Immature natural killer cell (primary cell): ENCODE measurements at regions not wholly inside any gene's neighbourhood (a gene's known extent, or its start where the extent isn't known, plus 50 kb on each side); places are given as distances from the start of the nearest gene placed in this dataset.
"Not testable (repeated sequence)": the region's sequence is repeated elsewhere in the genome, so short reads cannot be mapped to it uniquely, and the experiment has no call there.

Source experiments
- DNase-seq, 3 donors: peaks; one replicate each; pipeline ENCODE4 v3.0.0; 2022; ENCODE audit warnings: mixed read lengths in 1 of 3
- H3K27ac Mint-ChIP-seq, 6 donors: one replicate each; pipeline ENCODE4 v1.8.0; 2020; ENCODE audit warnings: mixed read lengths in 6 of 6, mild to moderate bottlenecking in 5 of 6, inconsistent platforms in 4 of 6, moderate library complexity in 3 of 6
- H3K27me3 Mint-ChIP-seq, 3 donors: one replicate each; pipeline ENCODE4 v1.8.0; 2020 to 2021; ENCODE audit warnings: low read depth in 3 of 3, mild to moderate bottlenecking in 3 of 3, mixed read lengths in 3 of 3, moderate library complexity in 3 of 3, inconsistent platforms in 1 of 3
- H3K36me3 Mint-ChIP-seq, 3 donors: one replicate each; pipeline ENCODE4 v1.8.0; 2020; ENCODE audit warnings: mixed read lengths in 3 of 3, inconsistent platforms in 2 of 3, mild to moderate bottlenecking in 2 of 3
- H3K4me1 Mint-ChIP-seq, 2 donors: one replicate each; pipeline ENCODE4 v1.8.0; 2020; ENCODE audit warnings: inconsistent platforms in 2 of 2, mild to moderate bottlenecking in 2 of 2, mixed read lengths in 2 of 2, moderate library complexity in 1 of 2
- H3K4me3 Mint-ChIP-seq, 5 donors: one replicate each; pipeline ENCODE4 v1.8.0; 2020; ENCODE audit warnings: mild to moderate bottlenecking in 5 of 5, mixed read lengths in 5 of 5, inconsistent platforms in 3 of 5, moderate library complexity in 3 of 5
- H3K9me3 Mint-ChIP-seq, 6 donors: one replicate each; pipeline ENCODE4 v1.8.0; 2020; ENCODE audit warnings: mild to moderate bottlenecking in 6 of 6, mixed read lengths in 6 of 6, inconsistent platforms in 4 of 6, moderate library complexity in 3 of 6

DNA sequence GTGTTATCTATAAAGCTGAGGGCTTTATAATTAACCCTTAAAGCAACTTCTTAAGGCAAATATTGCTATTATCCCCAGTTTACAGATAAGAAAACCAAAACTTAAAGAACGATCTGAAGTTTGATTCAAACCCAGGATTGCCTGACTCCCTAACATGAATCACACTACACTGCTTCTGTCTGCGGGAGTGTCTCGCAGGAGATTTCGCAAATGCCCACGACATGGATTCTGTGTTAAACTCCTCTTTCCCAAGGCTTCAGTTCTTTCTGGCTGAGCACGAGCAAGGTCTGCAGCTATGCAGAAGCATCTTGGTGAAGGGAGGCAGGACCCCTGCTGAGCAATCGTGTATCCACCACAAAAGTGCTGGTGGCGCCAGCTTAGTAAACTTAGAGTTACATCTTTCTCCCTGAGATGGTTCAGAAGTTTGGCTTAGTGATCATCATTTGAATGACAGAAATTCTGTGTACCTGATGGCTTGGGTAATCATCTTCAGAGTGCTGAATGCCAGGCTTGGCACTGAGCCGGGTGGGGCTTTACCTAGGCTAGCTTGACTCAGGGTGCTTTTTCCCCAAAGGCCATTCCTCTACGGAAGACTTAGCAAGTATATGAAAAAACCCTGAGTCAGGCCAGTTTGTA, 81.4 kb upstream of the PIK3R1 start:
- Mint-ChIP-seq H3K27ac (no peak overlapping the region), H3K4me3 (no peak overlapping the region), H3K9me3 (no peaks in the 10 kb centered on the region), H3K36me3 (no peaks in the 10 kb centered on the region), H3K4me1 (no peaks in the 10 kb centered on the region), H3K27me3 (peaks cover 1 to 11% (median 5%) of the 10 kb centered on the region in 3 donors)
- no peak for DNase-seq

DNA sequence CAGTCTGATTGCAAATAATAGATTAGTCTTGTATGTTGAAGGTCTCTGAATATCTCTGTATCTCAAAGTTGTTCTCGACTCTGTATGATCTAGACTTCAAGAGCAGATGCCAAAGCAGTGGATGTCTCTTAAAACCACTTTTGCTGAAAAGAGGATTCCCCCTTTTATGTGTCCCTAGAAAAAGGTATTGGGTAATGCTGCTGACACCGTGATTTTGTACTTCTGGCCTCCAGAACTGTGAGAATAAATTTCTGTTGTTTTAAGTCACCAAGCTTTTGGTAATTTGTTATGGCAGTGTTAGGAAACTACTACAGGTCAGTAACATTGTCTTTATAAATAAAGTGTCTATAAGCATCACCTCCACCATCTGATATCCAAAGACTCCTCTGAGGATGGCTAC, 85.3 kb upstream of the PIK3R1 start:
- H3K9me3 Mint-ChIP-seq = no peaks in the 10 kb centered on the region
- no peaks in the 10 kb centered on the region for H3K36me3 Mint-ChIP-seq
- no peak overlapping the region for H3K27ac Mint-ChIP-seq
- no peak overlapping the region for H3K4me3 Mint-ChIP-seq
- no peaks in the 10 kb centered on the region for H3K4me1 Mint-ChIP-seq
- DNase-seq = no peak
- peaks cover under 1 to 14% (median 5%) of the 10 kb centered on the region in 3 donors for H3K27me3 Mint-ChIP-seq

DNA sequence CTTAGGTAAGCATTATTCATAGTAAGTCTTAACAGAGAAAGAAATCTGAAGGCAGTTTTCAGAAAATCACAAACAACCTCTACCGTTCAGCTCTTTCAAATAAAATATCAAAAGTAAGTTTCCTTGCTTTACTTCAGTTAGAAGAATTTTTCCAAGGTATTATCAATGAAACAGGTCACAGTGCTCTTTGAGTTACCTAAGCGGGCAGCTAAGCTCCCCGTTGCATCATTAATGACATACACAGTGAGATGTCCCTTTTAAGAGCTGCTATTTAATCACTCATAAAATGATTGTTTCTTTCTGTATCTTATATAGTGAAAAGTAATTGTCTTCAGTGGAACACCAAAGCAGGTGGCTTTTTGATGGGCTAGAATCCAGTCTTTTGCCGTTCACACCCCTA, 86.2 kb upstream of the PIK3R1 start:
- no peak for DNase-seq
- Mint-ChIP-seq H3K9me3 (no peaks in the 10 kb centered on the region), H3K27ac (no peak overlapping the region), H3K27me3 (peaks cover 0 to 14% (median 5%) of the 10 kb centered on the region in 3 donors), H3K4me1 (no peaks in the 10 kb centered on the region), H3K4me3 (no peak overlapping the region), H3K36me3 (no peaks in the 10 kb centered on the region)

DNA sequence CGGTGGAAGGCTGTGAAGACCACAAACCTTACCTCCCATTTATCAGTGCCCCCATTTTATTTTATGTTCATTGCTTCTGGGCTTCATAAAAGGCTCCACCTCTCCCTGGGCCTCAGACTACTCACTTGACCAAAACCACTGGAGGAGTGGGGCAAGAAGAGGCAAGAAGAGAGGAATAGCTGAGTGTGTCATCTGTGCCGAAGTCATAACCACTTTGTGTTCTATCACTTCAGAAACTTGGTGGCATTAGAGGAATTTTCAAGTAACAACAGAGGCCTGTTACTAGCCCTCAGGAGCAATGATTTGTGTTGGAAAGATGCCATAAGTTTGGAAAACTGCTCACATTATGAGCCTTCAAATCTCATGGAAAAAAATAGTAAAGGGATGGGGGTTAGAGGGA, 88.7 kb upstream of the PIK3R1 start:
- Mint-ChIP-seq H3K4me3 (no peak overlapping the region), H3K4me1 (no peaks in the 10 kb centered on the region), H3K9me3 (no peaks in the 10 kb centered on the region), H3K27ac (no peak overlapping the region), H3K27me3 (peaks cover 2 to 18% (median 4%) of the 10 kb centered on the region in 3 donors), H3K36me3 (no peaks in the 10 kb centered on the region)
- no peak for DNase-seq

DNA sequence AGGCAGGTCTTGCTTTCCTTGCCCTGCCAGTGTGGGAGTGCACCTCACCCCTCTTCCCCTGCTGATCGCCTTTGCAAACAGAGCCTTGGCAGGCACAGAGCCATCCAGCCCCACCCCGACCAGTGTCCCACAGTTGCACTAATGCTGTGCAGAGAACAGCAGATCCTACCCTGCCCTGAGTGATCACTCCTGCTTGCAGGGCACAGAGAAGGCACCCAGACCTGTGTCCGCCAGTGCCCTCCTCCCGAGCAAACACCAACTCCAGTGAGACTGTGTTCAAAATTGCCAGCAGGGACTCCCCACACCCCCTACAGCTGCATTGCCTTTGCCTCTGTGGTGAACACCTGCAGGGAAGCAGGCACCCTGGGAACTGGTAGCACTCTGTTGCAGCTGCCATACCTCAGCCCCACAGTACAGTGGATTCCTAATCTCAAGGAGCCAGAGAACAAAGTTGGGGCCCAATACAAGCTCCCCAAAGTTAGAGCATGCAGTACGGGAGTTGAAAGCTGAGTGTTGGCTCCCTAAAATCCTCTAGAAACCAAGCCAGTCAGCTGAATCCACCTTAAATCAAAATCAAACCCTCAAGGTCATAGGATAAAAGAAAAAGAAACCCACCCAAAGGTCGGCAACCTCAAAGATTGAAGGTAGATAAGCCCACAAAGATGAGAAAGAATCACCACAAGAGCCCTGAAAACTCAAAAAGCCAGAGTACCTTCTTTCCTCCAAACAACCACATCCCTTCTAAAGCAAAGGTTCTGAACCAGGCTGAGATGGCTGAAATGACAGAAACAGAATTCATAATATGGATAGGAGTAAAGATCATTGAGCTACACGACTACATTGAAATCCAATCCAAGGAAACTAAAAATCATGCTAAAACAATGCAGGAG, 92.9 kb upstream of the PIK3R1 start:
- no peak overlapping the region for H3K4me3 Mint-ChIP-seq
- DNase-seq = peak; percentile 5 to 6 (median 6)
- no peak overlapping the region for H3K27ac Mint-ChIP-seq
- peaks cover 0 to 13% (median 2%) of the 10 kb centered on the region in 3 donors for H3K27me3 Mint-ChIP-seq
- no peaks in the 10 kb centered on the region for H3K36me3 Mint-ChIP-seq
- peaks cover 3 to 6% of the 10 kb centered on the region in 2 donors for H3K4me1 Mint-ChIP-seq
- no peaks in the 10 kb centered on the region for H3K9me3 Mint-ChIP-seq

DNA sequence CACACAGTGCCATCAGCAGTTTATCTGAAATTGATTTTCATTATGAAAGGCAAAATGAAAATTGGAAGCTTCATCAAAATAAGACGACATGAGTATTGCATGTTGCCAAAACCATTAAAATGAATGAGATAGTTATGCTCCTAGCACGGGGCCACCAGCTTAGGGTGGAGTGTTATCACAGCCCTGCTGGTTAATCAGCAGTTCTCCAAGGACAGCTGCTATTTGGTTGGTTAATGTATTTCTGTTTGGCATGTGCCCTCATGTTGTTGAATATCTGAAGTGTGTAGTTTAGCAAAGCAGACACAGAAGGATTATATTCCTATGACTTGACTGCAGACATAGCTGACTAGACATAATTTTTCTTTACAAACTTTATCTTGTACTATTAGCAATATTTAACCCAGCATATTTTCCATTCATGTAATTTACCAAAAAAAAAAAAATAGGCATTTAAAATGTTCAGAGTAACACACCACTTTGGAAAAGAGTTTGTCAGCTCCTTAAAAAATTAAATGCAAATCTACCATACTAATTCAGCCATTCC, 98.6 kb upstream of the PIK3R1 start:
- Mint-ChIP-seq H3K36me3 (no peaks in the 10 kb centered on the region), H3K27me3 (peaks cover 0 to 7% (median 3%) of the 10 kb centered on the region in 3 donors), H3K9me3 (no peaks in the 10 kb centered on the region), H3K4me1 (peaks cover 3 to 6% of the 10 kb centered on the region in 2 donors), H3K4me3 (no peak overlapping the region), H3K27ac (no peak overlapping the region)
- no peak for DNase-seq

DNA sequence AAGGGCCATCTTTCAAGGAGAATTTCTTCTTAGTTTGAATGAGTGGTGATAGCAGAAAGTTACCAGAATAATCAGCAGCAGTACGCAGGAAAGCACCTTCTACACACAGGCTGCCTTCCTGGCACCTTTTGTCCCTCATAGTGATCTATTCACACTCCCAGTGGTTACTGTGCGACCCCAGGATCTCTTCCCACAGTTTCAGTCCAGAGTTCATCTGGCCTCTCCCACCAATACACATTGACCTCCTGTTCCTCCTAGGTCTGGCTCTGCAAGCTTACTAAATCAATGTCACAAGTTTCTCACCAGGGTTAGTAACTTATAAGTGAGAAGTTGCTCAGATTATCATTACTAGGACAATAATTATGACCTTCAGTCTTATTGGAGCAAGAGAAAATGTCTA, 99.1 kb upstream of the PIK3R1 start:
- peaks cover 3 to 6% of the 10 kb centered on the region in 2 donors for H3K4me1 Mint-ChIP-seq
- H3K9me3 Mint-ChIP-seq = no peaks in the 10 kb centered on the region
- no peak overlapping the region for H3K27ac Mint-ChIP-seq
- H3K4me3 Mint-ChIP-seq = no peak overlapping the region
- no peak for DNase-seq
- peaks cover 0 to 5% (median 3%) of the 10 kb centered on the region in 3 donors for H3K27me3 Mint-ChIP-seq
- no peaks in the 10 kb centered on the region for H3K36me3 Mint-ChIP-seq

DNA sequence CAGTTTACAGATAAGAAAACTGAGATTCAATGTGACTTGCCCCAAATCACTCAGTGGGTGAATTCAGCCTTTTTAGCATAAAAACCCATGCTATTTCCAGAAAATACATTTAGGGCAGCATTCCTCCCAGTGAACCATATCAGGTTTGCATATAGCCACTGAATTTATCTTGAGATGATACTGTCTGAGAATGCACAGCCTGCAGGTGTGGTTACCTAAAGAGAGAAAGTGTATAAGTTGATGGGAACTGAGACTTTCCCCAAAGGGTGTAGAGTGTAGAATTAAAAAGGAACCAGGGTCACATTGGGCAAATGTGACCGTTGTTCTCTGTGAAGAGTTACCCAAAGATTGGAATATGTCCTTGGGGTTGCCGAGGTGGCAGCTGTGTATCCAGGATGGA, 100.0 kb upstream of the PIK3R1 start:
- Mint-ChIP-seq H3K27ac (no peak overlapping the region), H3K4me3 (no peak overlapping the region), H3K27me3 (peaks cover 0 to 5% (median 3%) of the 10 kb centered on the region in 3 donors), H3K36me3 (no peaks in the 10 kb centered on the region), H3K9me3 (no peaks in the 10 kb centered on the region), H3K4me1 (peaks cover 3 to 6% of the 10 kb centered on the region in 2 donors)
- DNase-seq = no peak

DNA sequence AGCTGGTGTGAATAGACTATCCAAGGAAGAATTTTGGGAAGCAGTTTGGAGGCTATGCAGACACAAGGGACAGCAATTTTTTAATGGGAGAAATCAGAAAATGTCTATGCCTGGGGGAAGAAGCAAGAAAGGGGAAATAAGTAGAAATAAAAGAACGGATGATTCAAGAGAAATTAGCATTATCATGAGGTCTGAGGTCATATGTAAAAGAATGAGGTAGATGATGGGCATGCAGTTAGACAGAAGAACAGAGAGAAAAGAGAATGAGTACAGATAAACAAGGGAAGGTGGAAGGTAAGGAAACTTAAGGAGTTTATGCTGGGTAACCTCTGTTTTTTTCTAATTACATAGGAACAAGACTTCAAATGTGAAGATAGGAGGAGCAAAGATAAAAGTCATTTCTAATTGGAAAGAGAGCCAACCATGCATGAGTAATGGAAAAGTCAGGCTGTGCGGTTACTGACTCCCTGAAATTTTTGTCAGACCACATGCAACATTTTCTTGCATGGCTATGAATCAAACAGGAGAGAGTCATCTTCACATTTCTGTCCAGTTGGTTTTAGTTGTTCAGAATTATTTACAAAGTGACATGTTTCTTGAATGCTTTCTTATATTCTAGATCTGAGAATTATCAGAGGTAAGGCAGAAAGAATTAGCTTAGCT, 101.0 kb upstream of the PIK3R1 start:
- Mint-ChIP-seq H3K27me3 (peaks cover 0 to 5% (median 3%) of the 10 kb centered on the region in 3 donors), H3K27ac (no peak overlapping the region), H3K4me3 (no peak overlapping the region), H3K4me1 (peaks cover 0 to 1% of the 10 kb centered on the region in 2 donors), H3K9me3 (no peaks in the 10 kb centered on the region), H3K36me3 (no peaks in the 10 kb centered on the region)
- DNase-seq = no peak

DNA sequence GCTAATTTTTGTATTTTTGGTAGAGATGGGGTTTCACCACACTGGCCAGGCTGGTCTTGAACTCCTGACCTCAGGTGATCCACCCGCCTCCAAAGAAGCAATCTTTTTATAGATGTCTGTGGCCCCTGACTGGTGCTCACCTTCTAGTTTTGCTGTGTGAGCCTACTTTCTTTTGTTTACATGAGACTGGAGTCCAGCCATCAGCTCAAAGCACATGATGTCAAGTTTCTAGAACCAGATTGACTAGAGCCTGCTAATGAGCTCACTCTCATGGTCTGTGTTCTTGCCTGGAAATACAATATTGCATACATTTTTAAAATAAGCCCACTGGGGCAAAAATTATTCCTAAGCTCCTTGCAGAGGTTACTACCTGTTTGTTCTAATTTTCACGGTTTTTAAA, 102.9 kb upstream of the PIK3R1 start:
- Mint-ChIP-seq H3K4me1 (no peaks in the 10 kb centered on the region), H3K36me3 (no peaks in the 10 kb centered on the region), H3K27ac (no peak overlapping the region), H3K9me3 (no peaks in the 10 kb centered on the region), H3K4me3 (no peak overlapping the region), H3K27me3 (peaks cover 0 to 3% (median 3%) of the 10 kb centered on the region in 3 donors)
- DNase-seq = no peak

DNA sequence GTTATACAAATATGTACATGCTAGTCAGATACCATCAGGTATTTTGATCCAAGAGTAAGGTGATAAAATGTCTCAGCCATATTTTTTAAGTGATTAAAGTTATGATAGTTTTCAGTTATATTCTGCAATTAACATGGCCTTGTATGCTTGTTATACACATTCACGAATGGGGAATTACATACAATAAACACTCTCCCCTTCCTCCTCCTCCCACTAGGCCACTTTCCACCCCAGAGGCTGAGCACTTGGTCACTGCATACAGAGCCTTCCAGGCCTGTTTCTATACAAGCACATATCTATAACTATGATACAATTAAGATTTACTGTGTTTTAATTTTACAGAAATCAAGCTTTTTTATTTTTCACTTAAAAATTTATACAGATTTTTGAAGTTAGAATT, 104.7 kb upstream of the PIK3R1 start:
- no peaks in the 10 kb centered on the region for H3K36me3 Mint-ChIP-seq
- H3K27me3 Mint-ChIP-seq = peaks cover 0 to 3% (median 1%) of the 10 kb centered on the region in 3 donors
- no peak overlapping the region for H3K27ac Mint-ChIP-seq
- no peak overlapping the region for H3K4me3 Mint-ChIP-seq
- no peaks in the 10 kb centered on the region for H3K4me1 Mint-ChIP-seq
- no peak for DNase-seq
- peaks cover 0 to 1% (median 0%) of the 10 kb centered on the region in 6 donors for H3K9me3 Mint-ChIP-seq

DNA sequence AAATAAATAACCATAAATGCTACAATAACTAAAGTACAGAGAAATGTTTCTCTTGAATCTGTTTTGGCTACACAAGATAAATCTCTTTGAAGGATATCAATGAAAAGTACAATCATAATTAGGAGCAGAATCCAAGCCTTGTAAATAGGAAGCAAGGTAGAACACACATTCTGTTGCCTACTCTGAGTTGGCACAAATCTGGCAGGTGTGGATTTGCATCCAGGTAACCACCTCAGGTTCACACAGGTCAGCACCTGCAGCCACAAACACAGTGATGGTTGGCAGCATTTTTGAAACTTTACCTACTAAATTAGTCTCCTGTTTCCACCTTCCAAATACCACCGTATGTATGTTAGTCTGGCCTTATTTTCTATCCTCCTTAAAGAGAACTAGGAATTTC, 105.3 kb upstream of the PIK3R1 start:
- H3K9me3 Mint-ChIP-seq = peaks cover 0 to 3% (median 0%) of the 10 kb centered on the region in 6 donors
- H3K27me3 Mint-ChIP-seq = peaks cover 0 to 3% (median 1%) of the 10 kb centered on the region in 3 donors

DNA sequence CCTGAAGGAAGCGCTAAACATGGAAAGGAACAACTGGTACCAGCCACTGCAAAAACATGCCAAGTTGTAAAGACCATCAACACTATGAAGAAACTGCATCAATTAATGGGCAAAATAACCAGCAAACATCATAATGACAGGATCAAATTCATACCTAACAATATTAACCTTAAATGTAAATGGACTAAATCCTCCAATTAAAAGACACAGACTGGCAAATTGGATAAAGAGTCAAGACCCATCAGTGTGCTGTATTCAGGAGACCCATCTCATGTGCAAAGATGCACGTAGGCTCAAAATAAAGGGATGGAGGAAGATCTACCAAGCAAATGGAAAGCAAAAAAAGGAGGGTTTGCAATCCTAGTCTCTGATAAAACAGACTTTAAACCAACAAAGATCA, 111.3 kb upstream of the PIK3R1 start:
- H3K36me3 Mint-ChIP-seq, DNase-seq, H3K4me3 Mint-ChIP-seq, H3K9me3 Mint-ChIP-seq, H3K4me1 Mint-ChIP-seq, H3K27me3 Mint-ChIP-seq, H3K27ac Mint-ChIP-seq: not testable (repeated sequence)

More for the DNA sequence above, 105.3 kb upstream of the PIK3R1 start:
- Mint-ChIP-seq H3K36me3 (no peaks in the 10 kb centered on the region), H3K27ac (no peak overlapping the region), H3K4me1 (no peaks in the 10 kb centered on the region), H3K4me3 (no peak overlapping the region)
- no peak for DNase-seq

DNA sequence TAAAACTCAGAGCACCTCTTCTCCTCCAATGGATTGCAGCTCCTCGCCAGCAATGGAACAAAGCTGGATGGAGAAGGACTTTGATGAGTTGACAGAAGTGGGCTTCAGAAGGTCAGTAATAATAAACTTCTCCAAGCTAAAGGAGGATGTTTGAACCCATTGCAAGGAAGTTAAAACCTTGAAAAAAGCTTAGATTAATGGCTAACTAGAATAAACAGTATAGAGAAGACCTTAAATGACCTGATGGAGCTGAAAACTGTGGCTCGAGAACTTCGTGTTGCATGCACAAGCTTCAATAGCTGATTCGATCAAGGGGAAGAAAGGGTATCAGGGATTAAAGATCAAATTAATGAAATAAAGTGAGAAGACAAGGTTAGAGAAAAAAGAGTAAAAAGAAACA, 112.3 kb upstream of the PIK3R1 start:
- H3K9me3 Mint-ChIP-seq, H3K27ac Mint-ChIP-seq, H3K27me3 Mint-ChIP-seq: not testable (repeated sequence)

More for the DNA sequence above, 112.3 kb upstream of the PIK3R1 start:
- DNase-seq, H3K4me3 Mint-ChIP-seq, H3K36me3 Mint-ChIP-seq, H3K4me1 Mint-ChIP-seq: not testable (repeated sequence)
